HG03442 (cell line): ENCODE measurements at regions not wholly inside any gene's neighbourhood (a gene's known extent, or its start where the extent isn't known, plus 50 kb on each side); places are given as distances from the start of the nearest gene placed in this dataset.

Experiments used
- ATAC-seq: cut with Tn5 transposase; IDR thresholded peaks from one replicate; pipeline ENCODE4 v1.9.1; 2021; ENCODE audit warnings: mild to moderate bottlenecking, moderate library complexity; ENCODE audit not compliant: unreplicated experiment

DNA sequence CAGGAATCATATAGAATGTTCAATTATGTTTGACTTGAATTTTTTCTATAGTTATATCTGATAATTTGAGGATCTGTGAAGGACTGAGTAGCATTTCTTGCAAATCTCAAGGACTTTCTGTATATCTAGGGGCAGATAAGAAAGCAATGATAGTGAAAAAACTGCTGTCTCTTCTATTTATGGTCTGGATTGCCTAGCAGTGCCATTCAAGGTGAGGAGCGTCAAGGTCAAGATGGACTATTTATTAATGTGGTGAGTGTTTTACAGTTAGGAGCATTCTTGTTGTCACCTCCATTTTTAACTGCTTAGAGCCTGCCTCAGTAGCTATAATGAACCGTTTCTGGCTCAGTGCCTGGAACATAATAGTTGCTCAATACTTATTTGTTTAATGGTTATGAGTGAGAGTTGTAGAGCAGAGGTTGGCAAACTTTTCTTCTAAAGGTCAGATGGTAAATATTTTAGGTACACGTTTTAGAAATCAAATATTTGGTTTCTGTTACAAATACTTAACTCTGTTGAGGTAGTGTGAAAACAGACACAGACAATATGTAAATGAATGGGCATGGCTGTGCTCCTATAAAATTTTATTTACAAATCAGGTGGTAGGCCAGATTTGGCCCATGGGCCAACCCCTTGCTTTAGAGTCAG, 523.2 kb upstream of the IGFBP7 start:
- ATAC-seq: no peak

DNA sequence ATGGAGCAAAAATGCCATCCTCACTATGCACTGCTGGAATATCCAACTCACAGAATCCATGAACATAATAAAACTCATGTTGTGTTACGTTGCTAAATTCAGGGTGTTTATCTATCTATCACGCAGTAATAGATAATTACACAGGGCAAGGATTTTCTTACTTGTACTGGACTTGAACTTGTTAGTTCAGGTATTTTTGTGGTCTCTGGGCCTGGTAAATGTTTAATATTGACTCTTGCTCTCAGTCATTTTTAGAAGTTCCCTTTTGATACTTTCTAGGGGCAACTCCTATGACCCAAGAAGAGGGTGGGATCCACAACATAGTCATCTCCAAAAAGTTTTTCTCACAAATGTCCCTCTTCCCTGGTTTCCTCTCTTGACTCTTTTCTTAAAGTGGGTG, 522.4 kb upstream of the IGFBP7 start:
- ATAC-seq: no peak

GRCh38 chr4:57631147-57631546, 521.0 kb upstream of the IGFBP7 start:
- no peak for ATAC-seq

- ATAC-seq: no peak
Observed at GRCh38 chr4:57628004-57628403, 517.8 kb upstream of the IGFBP7 start.

DNA sequence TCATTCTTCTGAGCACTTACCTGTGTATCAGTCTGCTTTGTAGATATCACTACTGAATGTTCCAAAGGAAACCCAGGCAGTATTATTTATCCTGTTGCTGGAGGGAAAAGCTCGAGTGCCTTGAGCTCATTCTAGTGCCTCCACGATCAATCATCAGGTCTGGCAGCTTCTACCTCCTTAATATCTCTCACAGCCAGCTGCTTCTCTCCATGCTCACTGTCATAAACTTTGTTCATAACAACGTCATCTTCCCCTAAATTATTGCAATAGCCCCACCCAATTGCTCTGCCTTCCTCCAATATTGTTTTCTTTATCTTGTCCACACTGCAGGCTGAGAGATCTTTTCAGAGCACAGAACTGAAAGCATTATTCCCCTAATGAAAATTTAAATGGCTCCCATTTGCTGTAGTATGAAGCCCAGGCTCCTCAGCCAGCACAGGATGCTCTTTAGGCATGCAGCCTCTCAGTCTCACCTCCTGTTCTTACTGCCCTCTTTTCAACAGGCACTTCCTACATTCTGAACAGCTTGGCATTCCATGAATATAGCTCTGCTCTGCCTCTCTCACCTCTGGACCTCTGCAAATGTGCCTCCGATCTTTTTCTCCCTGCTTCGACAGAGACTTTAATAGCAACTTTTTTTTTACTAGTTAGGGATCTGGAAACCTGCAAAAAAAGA, 504.2 kb upstream of the IGFBP7 start:
- ATAC-seq: no peak

DNA sequence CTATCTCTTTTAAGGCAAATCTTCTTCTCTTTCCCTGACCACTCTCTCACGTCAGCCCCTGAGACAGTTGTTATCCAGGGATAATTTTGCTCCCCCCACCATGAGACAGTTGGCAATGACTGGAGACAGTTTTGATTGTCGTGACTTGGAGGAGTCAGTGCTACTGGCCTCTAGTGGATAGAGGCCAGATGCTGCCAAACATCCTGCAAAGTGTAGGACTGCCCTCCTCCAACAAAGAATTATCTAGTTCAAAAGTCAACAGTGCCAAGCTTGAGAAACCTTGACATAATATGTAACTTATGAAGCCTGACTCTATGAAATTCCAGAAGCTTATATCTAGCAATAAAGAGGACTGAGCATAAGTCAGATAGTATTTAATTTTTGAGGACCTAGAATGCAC, 502.1 kb upstream of the IGFBP7 start:
- ATAC-seq: no peak

DNA sequence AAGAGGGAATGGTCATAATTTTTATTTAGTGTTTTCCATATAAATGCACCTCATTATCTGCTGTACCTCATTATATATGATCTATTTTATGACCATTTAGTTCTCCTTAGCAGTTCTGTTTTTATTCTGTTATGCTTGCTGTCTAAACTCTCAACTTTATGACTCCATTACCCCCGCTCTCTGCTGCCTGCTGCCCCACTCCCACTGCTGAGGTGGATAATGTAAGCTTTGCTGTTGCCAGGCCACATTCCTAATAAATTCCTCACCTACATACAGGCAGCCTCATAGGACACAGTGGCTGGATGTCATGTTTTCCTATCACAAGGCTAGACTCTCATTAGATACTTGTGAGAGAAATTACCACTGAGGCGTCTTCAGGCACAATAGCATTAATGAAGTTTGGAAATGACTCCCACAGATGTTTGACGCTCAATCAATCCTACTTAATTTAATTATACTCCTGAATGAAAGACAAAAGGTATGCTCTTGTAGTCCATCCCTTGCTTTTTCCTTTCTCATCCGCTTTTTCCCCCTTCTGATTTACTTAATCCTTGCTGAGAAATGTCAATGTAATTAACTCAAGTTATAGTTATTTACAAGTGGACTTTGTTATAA, 497.5 kb upstream of the IGFBP7 start:
- ATAC-seq: no peak

- no peak for ATAC-seq
Observed at GRCh38 chr4:57605376-57605775, 495.2 kb upstream of the IGFBP7 start.

DNA sequence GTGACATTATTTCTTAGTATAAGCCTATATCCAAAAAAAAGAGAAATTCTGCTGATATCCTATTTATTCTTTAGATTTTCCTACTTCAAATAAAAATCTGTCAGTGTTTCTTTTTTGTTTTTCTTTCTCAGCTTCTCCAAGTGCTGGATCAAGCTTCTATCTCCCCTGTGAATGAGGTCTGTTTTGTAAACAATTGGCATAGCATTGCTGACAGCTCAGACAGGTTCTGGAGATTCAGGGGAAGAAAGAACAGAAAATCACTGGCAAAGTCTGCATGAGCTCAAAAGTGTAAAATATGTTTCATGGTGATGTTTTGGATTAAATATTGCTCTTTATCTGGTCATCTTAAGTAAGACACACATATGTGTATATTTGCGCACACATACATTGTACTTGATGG, 492.0 kb upstream of the IGFBP7 start:
- ATAC-seq: no peak

- ATAC-seq: no peak
Observed at GRCh38 chr4:57591073-57591472, 480.9 kb upstream of the IGFBP7 start.

DNA sequence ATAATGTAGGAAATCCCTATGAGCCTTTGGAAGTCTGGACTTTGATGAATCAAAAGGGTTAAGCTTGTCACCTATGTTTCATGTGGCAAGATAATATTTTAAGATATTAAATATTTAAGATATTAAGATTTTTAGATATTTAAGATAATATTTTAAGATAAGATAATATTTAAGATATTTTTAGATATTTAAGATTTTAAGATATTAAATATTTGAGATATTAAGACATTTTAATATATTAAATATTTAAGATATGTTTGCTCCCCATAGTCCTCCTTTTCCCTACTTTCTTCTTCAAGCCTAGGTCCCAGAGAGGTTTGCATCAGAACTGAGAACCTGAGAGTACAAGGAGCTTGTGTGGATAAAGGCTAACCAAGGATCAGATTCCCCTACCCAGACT, 478.4 kb upstream of the IGFBP7 start:
- no peak for ATAC-seq

DNA sequence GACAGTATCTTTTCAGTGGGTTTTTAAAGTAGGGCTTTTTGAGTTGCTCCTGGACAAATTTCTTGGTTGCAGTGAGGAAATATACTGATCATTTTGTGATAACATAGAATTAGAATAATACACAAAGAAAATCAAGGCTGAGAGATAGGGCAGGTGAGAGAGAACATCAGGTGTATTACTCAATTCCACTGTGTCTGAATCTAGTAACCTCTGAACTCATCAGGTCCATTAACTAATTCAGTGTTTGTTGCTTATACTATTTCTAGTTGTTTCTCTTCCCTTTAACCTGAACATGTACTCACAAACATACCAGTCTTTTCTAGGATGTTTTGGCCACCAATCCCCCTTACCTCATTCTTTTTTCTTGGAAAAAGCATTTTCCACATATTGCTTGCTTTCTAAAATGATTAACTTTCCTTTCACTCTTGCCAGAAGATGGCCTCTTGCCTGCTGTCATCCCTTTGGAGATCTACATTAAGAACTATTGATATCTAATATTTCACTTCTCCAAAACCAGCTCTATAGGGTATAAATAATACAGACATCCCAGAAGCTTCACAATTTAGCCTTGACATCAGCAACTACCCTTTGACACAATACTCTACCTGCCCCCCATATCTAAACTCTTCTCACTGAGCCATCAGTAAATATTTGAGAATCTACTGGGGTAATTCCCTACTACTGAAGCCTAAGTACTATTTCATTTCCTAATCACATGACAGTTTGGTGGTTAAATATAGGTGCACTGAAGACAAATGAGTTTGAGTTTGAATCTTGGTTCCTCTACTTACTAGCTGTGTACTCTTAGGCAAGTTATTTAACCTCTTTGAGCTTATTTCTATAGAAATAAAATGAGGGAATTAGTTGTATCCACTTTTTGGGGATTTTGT, 470.8 kb upstream of the IGFBP7 start:
- no peak for ATAC-seq

DNA sequence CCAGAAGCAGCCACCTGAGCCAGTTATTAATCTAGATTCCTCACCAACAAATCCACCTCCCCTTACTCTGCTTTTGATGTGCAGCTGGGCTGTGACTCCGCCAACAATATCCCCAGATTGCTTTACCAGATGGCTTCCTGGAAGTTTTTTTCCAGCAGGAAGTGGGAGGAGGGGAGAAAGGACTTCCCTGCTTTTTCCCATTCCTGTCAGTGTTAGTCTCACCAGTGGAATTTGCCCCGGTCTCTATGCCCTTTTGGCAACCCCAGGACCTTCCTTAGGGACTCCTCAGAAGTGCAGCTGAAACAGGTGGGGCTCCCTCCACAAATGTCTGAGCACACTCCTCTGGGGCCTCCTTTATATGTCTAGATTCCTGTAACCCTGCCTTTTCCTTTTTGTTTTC, 465.2 kb upstream of the IGFBP7 start:
- ATAC-seq: no peak

- ATAC-seq: no peak
Observed at GRCh38 chr4:57554556-57555092, 444.4 kb upstream of the IGFBP7 start.

- no peak for ATAC-seq
Observed at GRCh38 chr4:57553728-57554127, 443.5 kb upstream of the IGFBP7 start.

GRCh38 chr4:57550198-57550597, 440.0 kb upstream of the IGFBP7 start:
- ATAC-seq: no peak

DNA sequence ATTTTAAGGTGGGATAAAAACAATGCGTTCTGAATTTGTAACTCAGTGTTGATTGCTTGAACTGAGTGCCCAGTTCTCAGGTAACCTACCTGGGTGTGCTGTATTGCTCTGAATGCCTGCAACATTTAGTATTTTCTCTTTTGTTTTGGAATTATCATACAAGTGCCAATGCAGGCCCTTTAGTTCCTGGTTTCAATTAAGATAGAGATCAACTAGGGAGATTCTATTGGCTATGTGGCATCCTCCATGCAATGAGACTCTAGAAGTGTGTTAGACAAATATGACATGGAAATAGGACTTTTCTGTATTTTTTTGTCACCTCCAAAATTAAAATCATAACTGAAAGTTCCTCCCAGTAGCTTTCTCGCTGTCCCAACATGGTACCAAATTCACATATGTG, 438.7 kb upstream of the IGFBP7 start:
- ATAC-seq: no peak

DNA sequence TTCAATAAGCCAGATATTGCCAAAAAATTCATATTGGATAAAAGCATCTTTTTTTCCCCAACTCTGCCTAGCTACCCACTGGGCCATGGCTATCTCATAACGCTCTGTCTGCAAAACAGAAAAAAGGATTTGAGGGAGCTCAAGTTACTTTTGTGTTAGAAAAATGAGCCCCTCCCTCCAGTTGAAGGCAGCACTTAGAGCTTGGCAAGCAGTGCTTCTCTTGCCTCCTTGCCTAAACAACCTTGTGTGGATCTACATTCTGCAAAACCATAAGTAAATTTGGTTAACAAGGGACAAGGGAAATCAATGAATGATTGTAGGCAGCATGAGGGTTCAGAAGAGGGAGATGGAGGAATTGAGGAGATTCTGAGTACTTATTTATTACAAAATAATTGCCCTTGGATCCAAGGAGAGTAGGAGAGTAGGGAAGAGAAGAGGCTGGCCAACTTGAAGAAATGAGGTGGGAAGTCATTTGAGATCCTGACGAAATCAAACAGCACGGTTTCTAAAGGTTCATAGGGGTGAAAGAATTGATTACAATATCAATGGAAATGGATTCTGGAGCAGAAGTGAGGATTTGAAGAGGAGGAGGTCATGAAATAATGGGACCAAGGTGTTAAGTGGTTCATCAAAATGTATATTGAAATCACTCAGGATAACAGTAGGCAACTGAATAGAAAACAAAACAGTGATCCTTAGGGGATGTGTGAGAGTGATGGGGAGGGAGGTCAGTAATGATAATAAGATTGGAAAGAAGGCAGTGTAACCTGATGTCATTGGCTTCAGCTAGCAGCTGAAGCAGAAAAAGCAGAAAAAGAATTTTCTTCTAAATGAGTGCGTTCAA, 434.8 kb upstream of the IGFBP7 start:
- ATAC-seq: no peak

- no peak for ATAC-seq
Observed at GRCh38 chr4:57504797-57505530, 394.8 kb upstream of the IGFBP7 start.

GRCh38 chr4:57504139-57504538, 394.0 kb upstream of the IGFBP7 start:
- ATAC-seq: no peak
